Panc1 (cell line): ENCODE measurements at regions not wholly inside any gene's neighbourhood (a gene's known extent, or its start where the extent isn't known, plus 50 kb on each side); places are given as distances from the start of the nearest gene placed in this dataset.

Experiments
- ATAC-seq: fragments of 200-7000 bp; cut with Tn5 transposase; 2 replicates; pipeline ENCODE4 v1.9.1; 2020; ENCODE audit warnings: mild to moderate bottlenecking, moderate library complexity
- BruUV-seq: library from RNA; stranded (reverse); fragments of 400-500 nt; replicated peaks from 2 replicates; lab custom pipeline; 2021; lab: Mats Ljungman, UMichigan
- CTCF ChIA-PET: fragments of 300-600 bp; sonication (Branson Sonifier 250); formaldehyde crosslinking; loops from one replicate; lab custom pipeline; 2022; ENCODE audit warnings: antibody characterized with exemption; lab: Charles Lee
- POLR2A ChIA-PET: fragments of 300-600 bp; sonication (Branson Sonifier 250); formaldehyde crosslinking; loops from one replicate; lab custom pipeline; 2022; ENCODE audit warnings: antibody characterized with exemption; lab: Charles Lee
- DNase-seq: peaks from one replicate; pipeline ENCODE4 v3.0.0-alpha.2; 2010; ENCODE audit warnings: low read depth, low spot score
- H3K27ac ChIP-seq: 2 replicates; pipeline ENCODE4 v1.5.1; 2011; ENCODE audit warnings: mild to moderate bottlenecking, low read length, inconsistent platforms
- H3K27me3 ChIP-seq: fragments of 200-500 bp; sonication (Bioruptor generic); 2 replicates; pipeline ENCODE4 v1.6.0; 2014; ENCODE audit warnings: low read length, inconsistent platforms; ENCODE audit not compliant: control insufficient read depth, insufficient read depth
- H3K36me3 ChIP-seq: fragments of 200-500 bp; sonication (Bioruptor generic); 2 replicates; pipeline ENCODE4 v1.5.1; 2014; ENCODE audit warnings: inconsistent platforms, mild to moderate bottlenecking, low read length, moderate library complexity; ENCODE audit not compliant: control insufficient read depth, insufficient read depth
- H3K4me1 ChIP-seq: 2 replicates; pipeline ENCODE4 v1.5.1; 2011; ENCODE audit warnings: inconsistent platforms, mild to moderate bottlenecking, low read length, moderate library complexity; ENCODE audit not compliant: control insufficient read depth, insufficient read depth
- H3K4me3 ChIP-seq, 2 experiments: 2 replicates each; pipeline ENCODE4 v1.5.1; 2011 to 2012; ENCODE audit warnings: low read depth in 2 of 2, low read length in 2 of 2, mild to moderate bottlenecking in 2 of 2, inconsistent platforms in 1 of 2, moderate library complexity in 1 of 2
- H3K9me3 ChIP-seq: fragments of 200-500 bp; sonication (Bioruptor generic); 2 replicates; pipeline ENCODE4 v1.5.1; 2014; ENCODE audit warnings: low read depth, mild to moderate bottlenecking, inconsistent platforms, low read length, moderate library complexity; ENCODE audit not compliant: control insufficient read depth, insufficient read depth
- POLR2AphosphoS5 ChIP-seq: IDR thresholded peaks from 2 replicates; pipeline ENCODE4 v1.6.1; 2012; ENCODE audit warnings: mild to moderate bottlenecking, low read depth, low read length, moderate library complexity
- SIN3A ChIP-seq: IDR thresholded peaks from 2 replicates; pipeline ENCODE4 v1.6.1; 2012; ENCODE audit warnings: low read depth, mild to moderate bottlenecking, low read length, moderate library complexity, borderline replicate concordance; ENCODE audit not compliant: insufficient read depth
- TCF7L2 ChIP-seq: IDR thresholded peaks from 2 replicates; pipeline ENCODE4 v1.6.1; 2011; ENCODE audit warnings: mild to moderate bottlenecking, low read depth, low read length, inconsistent platforms
- in situ Hi-C: cut with HindIII; loops from 2 replicates; pipeline ENCODE4 v1.10.0; 2016; ENCODE audit warnings: low sequenced_read_pairs, low pct_unique_long_range_greater_than_20kb
- intact Hi-C: fragments of 100-400 bp; cut with micrococcal nuclease; formaldehyde crosslinking; loops from one replicate; pipeline ENCODE4 v1.10.0; 2022; ENCODE audit not compliant: unreplicated experiment
- TF ChIP-seq, protein P1 (sequence below), 2 experiments: IDR thresholded peaks; 2 replicates each; pipeline ENCODE4 v1.6.1; 2011 to 2012; ENCODE audit warnings: low read depth in 2 of 2, control low read depth in 1 of 2, low read length in 1 of 2, mild to moderate bottlenecking in 1 of 2, moderate library complexity in 1 of 2; ENCODE audit not compliant: insufficient read depth in 1 of 2
- TF ChIP-seq, protein P2 (sequence below): fragments of 450-650 bp; IDR thresholded peaks from 2 replicates; pipeline ENCODE4 v1.5.1; 2017; ENCODE audit warnings: mild to moderate bottlenecking

GRCh38 chr2:134153294-134153880 lies 100.5 kb upstream of the MGAT5 start:
- POLR2A ChIA-PET = no interaction called here
- no peak overlapping the region for H3K27ac ChIP-seq
- no peaks in the 10 kb centered on the region for H3K27me3 ChIP-seq
- in situ Hi-C loops = no loop called here
- CTCF ChIA-PET = no interaction called here
- H3K4me3 ChIP-seq = no peak overlapping the region
- ATAC-seq (no peak), DNase-seq (no peak)
- no peaks in the 10 kb centered on the region for H3K36me3 ChIP-seq
- H3K9me3 ChIP-seq = no peaks in the 10 kb centered on the region
- TF ChIP-seq SIN3A (no peak), POLR2AphosphoS5 (no peak), TCF7L2 (no peak)
- TF ChIP-seq, protein P1, sequence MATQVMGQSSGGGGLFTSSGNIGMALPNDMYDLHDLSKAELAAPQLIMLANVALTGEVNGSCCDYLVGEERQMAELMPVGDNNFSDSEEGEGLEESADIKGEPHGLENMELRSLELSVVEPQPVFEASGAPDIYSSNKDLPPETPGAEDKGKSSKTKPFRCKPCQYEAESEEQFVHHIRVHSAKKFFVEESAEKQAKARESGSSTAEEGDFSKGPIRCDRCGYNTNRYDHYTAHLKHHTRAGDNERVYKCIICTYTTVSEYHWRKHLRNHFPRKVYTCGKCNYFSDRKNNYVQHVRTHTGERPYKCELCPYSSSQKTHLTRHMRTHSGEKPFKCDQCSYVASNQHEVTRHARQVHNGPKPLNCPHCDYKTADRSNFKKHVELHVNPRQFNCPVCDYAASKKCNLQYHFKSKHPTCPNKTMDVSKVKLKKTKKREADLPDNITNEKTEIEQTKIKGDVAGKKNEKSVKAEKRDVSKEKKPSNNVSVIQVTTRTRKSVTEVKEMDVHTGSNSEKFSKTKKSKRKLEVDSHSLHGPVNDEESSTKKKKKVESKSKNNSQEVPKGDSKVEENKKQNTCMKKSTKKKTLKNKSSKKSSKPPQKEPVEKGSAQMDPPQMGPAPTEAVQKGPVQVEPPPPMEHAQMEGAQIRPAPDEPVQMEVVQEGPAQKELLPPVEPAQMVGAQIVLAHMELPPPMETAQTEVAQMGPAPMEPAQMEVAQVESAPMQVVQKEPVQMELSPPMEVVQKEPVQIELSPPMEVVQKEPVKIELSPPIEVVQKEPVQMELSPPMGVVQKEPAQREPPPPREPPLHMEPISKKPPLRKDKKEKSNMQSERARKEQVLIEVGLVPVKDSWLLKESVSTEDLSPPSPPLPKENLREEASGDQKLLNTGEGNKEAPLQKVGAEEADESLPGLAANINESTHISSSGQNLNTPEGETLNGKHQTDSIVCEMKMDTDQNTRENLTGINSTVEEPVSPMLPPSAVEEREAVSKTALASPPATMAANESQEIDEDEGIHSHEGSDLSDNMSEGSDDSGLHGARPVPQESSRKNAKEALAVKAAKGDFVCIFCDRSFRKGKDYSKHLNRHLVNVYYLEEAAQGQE (IDR thresholded peaks at IDR 0.05; ENCODE audit: insufficient read depth in 1 of 2, low read depth in 2 of 2, low read length in 1 of 2) = no peak
- TF ChIP-seq, protein P2, sequence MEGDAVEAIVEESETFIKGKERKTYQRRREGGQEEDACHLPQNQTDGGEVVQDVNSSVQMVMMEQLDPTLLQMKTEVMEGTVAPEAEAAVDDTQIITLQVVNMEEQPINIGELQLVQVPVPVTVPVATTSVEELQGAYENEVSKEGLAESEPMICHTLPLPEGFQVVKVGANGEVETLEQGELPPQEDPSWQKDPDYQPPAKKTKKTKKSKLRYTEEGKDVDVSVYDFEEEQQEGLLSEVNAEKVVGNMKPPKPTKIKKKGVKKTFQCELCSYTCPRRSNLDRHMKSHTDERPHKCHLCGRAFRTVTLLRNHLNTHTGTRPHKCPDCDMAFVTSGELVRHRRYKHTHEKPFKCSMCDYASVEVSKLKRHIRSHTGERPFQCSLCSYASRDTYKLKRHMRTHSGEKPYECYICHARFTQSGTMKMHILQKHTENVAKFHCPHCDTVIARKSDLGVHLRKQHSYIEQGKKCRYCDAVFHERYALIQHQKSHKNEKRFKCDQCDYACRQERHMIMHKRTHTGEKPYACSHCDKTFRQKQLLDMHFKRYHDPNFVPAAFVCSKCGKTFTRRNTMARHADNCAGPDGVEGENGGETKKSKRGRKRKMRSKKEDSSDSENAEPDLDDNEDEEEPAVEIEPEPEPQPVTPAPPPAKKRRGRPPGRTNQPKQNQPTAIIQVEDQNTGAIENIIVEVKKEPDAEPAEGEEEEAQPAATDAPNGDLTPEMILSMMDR = no peak
- intact Hi-C loops = no loop called here
- H3K4me1 ChIP-seq = no peaks in the 10 kb centered on the region
- BruUV-seq = no TSS peak

DNA sequence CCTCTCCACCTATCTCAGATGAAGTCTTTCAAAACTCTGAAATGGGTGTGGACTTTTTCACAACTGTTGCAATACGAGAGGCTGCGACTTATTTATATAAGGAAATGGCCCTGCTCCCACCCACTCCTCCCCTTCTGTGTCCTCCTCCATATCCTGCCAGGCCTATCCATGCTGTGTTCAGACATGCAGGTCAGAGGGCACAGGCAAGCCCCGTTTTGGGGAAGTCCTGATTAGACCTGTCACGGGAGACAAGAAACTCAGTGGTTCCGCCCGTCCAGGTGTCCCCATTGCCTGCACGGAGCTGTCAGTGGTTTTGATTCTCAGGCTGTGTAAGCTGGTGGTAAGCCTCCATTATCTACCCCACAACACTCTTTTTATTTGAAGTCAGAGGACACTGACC lies 99.6 kb upstream of the MGAT5 start:
- DNase-seq (no peak), ATAC-seq (no peak)
- TF ChIP-seq TCF7L2 (no peak), SIN3A (no peak), POLR2AphosphoS5 (no peak)
- TF ChIP-seq, protein P2 = no peak
- TF ChIP-seq, protein P1 (IDR thresholded peaks at IDR 0.05; ENCODE audit: insufficient read depth in 1 of 2, low read depth in 2 of 2, low read length in 1 of 2) = no peak
- Histone ChIP-seq H3K36me3 (no peaks in the 10 kb centered on the region), H3K27ac (no peak overlapping the region), H3K4me3 (no peak overlapping the region), H3K9me3 (no peaks in the 10 kb centered on the region), H3K4me1 (no peaks in the 10 kb centered on the region), H3K27me3 (no peaks in the 10 kb centered on the region)
- ChIA-PET CTCF (no interaction called here), POLR2A (no interaction called here)
- in situ Hi-C loops (no loop called here), intact Hi-C loops (no loop called here)
- BruUV-seq = no TSS peak
